ENCODE measurements at regions not wholly inside any gene's neighbourhood (a gene's known extent, or its start where the extent isn't known, plus 50 kb on each side); places are given as distances from the start of the nearest gene placed in this dataset.

GRCh38 chr12:91630596-91631293, 448.1 kb upstream of the DCN start:
- Histone ChIP-seq H3K36me3 (ENCODE audit: low read depth, low read length) (no peaks in the 10 kb centered on the region), H3K4me1 (ENCODE audit: insufficient read depth, low read length) (no peaks in the 10 kb centered on the region), H3K4me2 (ENCODE audit: low read length) (no peak overlapping the region), H3K9me3 (ENCODE audit: low read length) (no peaks in the 10 kb centered on the region), H4K20me1 (ENCODE audit: low read length) (no peaks in the 10 kb centered on the region), H3K27me3 (ENCODE audit: low read length) (no peaks in the 10 kb centered on the region), H3K9me2 (replicated peaks; ENCODE audit: low read length) (no peaks in the 10 kb centered on the region), H3F3A (ENCODE audit: low read length, unreplicated experiment) (no peaks in the 10 kb centered on the region), H3K9ac (ENCODE audit: low read length) (no peak overlapping the region), H3K27ac (ENCODE audit: low read length) (no peak overlapping the region), H3K4me3 (ENCODE audit: low read length) (no peak overlapping the region), H2AFZ (ENCODE audit: low read length) (no peak overlapping the region), H3K79me2 (ENCODE audit: low read length) (no peaks in the 10 kb centered on the region)
- TF ChIP-seq EZH2phosphoT487 (IDR thresholded peaks at IDR 0.05; ENCODE audit: borderline replicate concordance, low read length) (no peak), CTCF (conservative IDR thresholded peaks at IDR 0.05; ENCODE audit: low read depth, low read length) (no peak), EZH2 (IDR thresholded peaks at IDR 0.05; ENCODE audit: low read length, unreplicated experiment) (no peak)
- POLR2A ChIA-PET (ENCODE audit: unreplicated experiment) = no interaction called here
- DNase-seq = no peak
- CTCF ChIA-PET = no interaction called here
- no TSS peak for BruUV-seq (replicated peaks)
- ATAC-seq = no peak
- intact Hi-C loops (cut with micrococcal nuclease) = no loop called here

- Histone ChIP-seq H3K9me2 (replicated peaks; ENCODE audit: low read length) (no peaks in the 10 kb centered on the region), H2AFZ (ENCODE audit: low read length) (no peak overlapping the region), H3K27ac (ENCODE audit: low read length) (no peak overlapping the region), H3K4me2 (ENCODE audit: low read length) (no peak overlapping the region), H3K4me1 (ENCODE audit: insufficient read depth, low read length) (no peaks in the 10 kb centered on the region), H3K9me3 (ENCODE audit: low read length) (no peaks in the 10 kb centered on the region), H3K27me3 (ENCODE audit: low read length) (no peaks in the 10 kb centered on the region), H3K9ac (ENCODE audit: low read length) (no peak overlapping the region), H3K79me2 (ENCODE audit: low read length) (no peaks in the 10 kb centered on the region), H3K36me3 (ENCODE audit: low read depth, low read length) (no peaks in the 10 kb centered on the region), H3F3A (ENCODE audit: low read length, unreplicated experiment) (no peaks in the 10 kb centered on the region), H4K20me1 (ENCODE audit: low read length) (no peaks in the 10 kb centered on the region), H3K4me3 (ENCODE audit: low read length) (no peak overlapping the region)
- intact Hi-C loops (cut with micrococcal nuclease) = no loop called here
- POLR2A ChIA-PET (ENCODE audit: unreplicated experiment) = no interaction called here
- no peak for TF ChIP-seq EZH2 (IDR thresholded peaks at IDR 0.05; ENCODE audit: low read length, unreplicated experiment)
- TF ChIP-seq CTCF (conservative IDR thresholded peaks at IDR 0.05; ENCODE audit: low read depth, low read length) = no peak
- no peak for TF ChIP-seq EZH2phosphoT487 (IDR thresholded peaks at IDR 0.05; ENCODE audit: borderline replicate concordance, low read length)
- CTCF ChIA-PET = no interaction called here
- ATAC-seq (no peak), DNase-seq (no peak)
- no TSS peak for BruUV-seq (replicated peaks)
These were observed 447.5 kb upstream of the DCN start for GRCh38 chr12:91630083-91630482.

- no peak overlapping the region for H2AFZ ChIP-seq (ENCODE audit: low read length)
- no peaks in the 10 kb centered on the region for H4K20me1 ChIP-seq (ENCODE audit: low read length)
- no peak overlapping the region for H3K4me3 ChIP-seq (ENCODE audit: low read length)
- H3K79me2 ChIP-seq (ENCODE audit: low read length) = no peaks in the 10 kb centered on the region
- BruUV-seq (replicated peaks) = no TSS peak
- ChIA-PET POLR2A (ENCODE audit: unreplicated experiment) (no interaction called here), CTCF (no interaction called here)
- DNase-seq (no peak), ATAC-seq (no peak)
- no peaks in the 10 kb centered on the region for H3K27me3 ChIP-seq (ENCODE audit: low read length)
- H3K9ac ChIP-seq (ENCODE audit: low read length) = no peak overlapping the region
- H3K4me2 ChIP-seq (ENCODE audit: low read length) = no peak overlapping the region
- no peak overlapping the region for H3K27ac ChIP-seq (ENCODE audit: low read length)
- H3K9me2 ChIP-seq (replicated peaks; ENCODE audit: low read length) = no peaks in the 10 kb centered on the region
- no peak for TF ChIP-seq CTCF (conservative IDR thresholded peaks at IDR 0.05; ENCODE audit: low read depth, low read length)
- no peak for TF ChIP-seq EZH2phosphoT487 (IDR thresholded peaks at IDR 0.05; ENCODE audit: borderline replicate concordance, low read length)
- TF ChIP-seq EZH2 (IDR thresholded peaks at IDR 0.05; ENCODE audit: low read length, unreplicated experiment) = no peak
- H3K9me3 ChIP-seq (ENCODE audit: low read length) = no peaks in the 10 kb centered on the region
- no peaks in the 10 kb centered on the region for H3F3A ChIP-seq (ENCODE audit: low read length, unreplicated experiment)
- H3K36me3 ChIP-seq (ENCODE audit: low read depth, low read length) = no peaks in the 10 kb centered on the region
- intact Hi-C loops (cut with micrococcal nuclease) = no loop called here
- H3K4me1 ChIP-seq (ENCODE audit: insufficient read depth, low read length) = no peaks in the 10 kb centered on the region
These were observed 446.8 kb upstream of the DCN start for GRCh38 chr12:91629440-91629839.

All from PC-3 (cell line).